CD14-positive monocyte (primary cell): ENCODE measurements at regions not wholly inside any gene's neighbourhood (a gene's known extent, or its start where the extent isn't known, plus 50 kb on each side); places are given as distances from the start of the nearest gene placed in this dataset.

Experiments
- DNase-seq, 3 donors: peaks; one replicate each; pipeline ENCODE4 v3.0.0-alpha.2; 2011 to 2022
- H2AFZ ChIP-seq: 2 replicates; pipeline ENCODE4 v1.6.0; 2012; ENCODE audit warnings: mild to moderate bottlenecking, low read depth, low read length, inconsistent platforms; ENCODE audit not compliant: insufficient read depth, poor library complexity, severe bottlenecking
- H3K27ac ChIP-seq, 2 donors: 1 replicate in 1 of 2; 2 replicates in 1 of 2; pipeline ENCODE4 v1.5.1; 2012 to 2013; ENCODE audit warnings: low read length in 2 of 2, control low read depth in 1 of 2, inconsistent platforms in 1 of 2, low read depth in 1 of 2, mild to moderate bottlenecking in 1 of 2
- H3K27me3 ChIP-seq, 2 donors: one replicate each; pipeline versions ENCODE4 v1.6.0 to v1.6.1; 2011 to 2013; ENCODE audit warnings: low read length in 2 of 2; ENCODE audit not compliant: control insufficient read depth in 2 of 2, insufficient read depth in 2 of 2
- H3K36me3 ChIP-seq, 2 donors: replicated peaks in 1 of 2; 1 replicate in 1 of 2; 2 replicates in 1 of 2; pipeline versions ENCODE4 v1.5.1 to v1.6.1; 2012 to 2013; ENCODE audit warnings: low read length in 2 of 2, control low read depth in 1 of 2, inconsistent platforms in 1 of 2, mild to moderate bottlenecking in 1 of 2; ENCODE audit not compliant: insufficient read depth in 2 of 2, control insufficient read depth in 1 of 2
- H3K4me1 ChIP-seq, 2 donors: 1 replicate in 1 of 2; 2 replicates in 1 of 2; pipeline versions ENCODE4 v1.5.1 to v1.6.1; 2012 to 2013; ENCODE audit warnings: low read length in 2 of 2, control low read depth in 1 of 2, inconsistent platforms in 1 of 2, mild to moderate bottlenecking in 1 of 2, moderate library complexity in 1 of 2; ENCODE audit not compliant: insufficient read depth in 2 of 2, control insufficient read depth in 1 of 2
- H3K4me2 ChIP-seq: replicated peaks from 2 replicates; pipeline ENCODE3; 2012; ENCODE audit warnings: low read length, moderate library complexity, mild to moderate bottlenecking; ENCODE audit not compliant: poor library complexity, severe bottlenecking; ENCODE audit errors: extremely low read depth
- H3K4me3 ChIP-seq, 3 experiments: fragments of 200-600 bp in 1 of 3; sonication (generic) in 1 of 3; replicated peaks in 1 of 3; 1 replicate in 2 of 3; 2 replicates in 1 of 3; pipeline ENCODE4 v1.5.1; 2011 to 2013; ENCODE audit warnings: low read length in 3 of 3, mild to moderate bottlenecking in 3 of 3, control low read depth in 2 of 3, low read depth in 2 of 3, inconsistent platforms in 1 of 3, moderate library complexity in 1 of 3
- H3K79me2 ChIP-seq: 2 replicates; pipeline ENCODE4 v1.6.0; 2012; ENCODE audit warnings: mild to moderate bottlenecking, control low read depth, inconsistent platforms, low read length, moderate library complexity; ENCODE audit not compliant: insufficient read depth
- H3K9ac ChIP-seq: 2 replicates; pipeline ENCODE4 v1.6.0; 2017; ENCODE audit warnings: low read length, mild to moderate bottlenecking; ENCODE audit not compliant: insufficient read depth, poor library complexity, severe bottlenecking
- H3K9me3 ChIP-seq, 2 donors: replicated peaks in 1 of 2; 1 replicate in 1 of 2; 2 replicates in 1 of 2; pipeline versions ENCODE4 v1.5.1 to v1.6.1; 2012 to 2013; ENCODE audit warnings: low read length in 2 of 2, control low read depth in 1 of 2; ENCODE audit not compliant: control insufficient read depth in 1 of 2, insufficient read depth in 1 of 2
- H4K20me1 ChIP-seq: 2 replicates; pipeline ENCODE4 v1.6.0; 2012; ENCODE audit warnings: mild to moderate bottlenecking, low read length, control low read depth, moderate library complexity; ENCODE audit not compliant: insufficient read depth
- H3K27ac Mint-ChIP-seq, 7 donors: one replicate each; pipeline ENCODE4 v1.8.0; 2020; ENCODE audit warnings: mild to moderate bottlenecking in 7 of 7, mixed read lengths in 7 of 7, moderate library complexity in 6 of 7, inconsistent platforms in 2 of 7
- H3K27me3 Mint-ChIP-seq, 3 donors: one replicate each; pipeline ENCODE4 v1.8.0; 2021 to 2022; ENCODE audit warnings: low read depth in 3 of 3, mild to moderate bottlenecking in 3 of 3, mixed read lengths in 3 of 3, moderate library complexity in 3 of 3, inconsistent platforms in 1 of 3
- H3K36me3 Mint-ChIP-seq, 2 donors: one replicate each; pipeline ENCODE4 v1.8.0; 2020; ENCODE audit warnings: mixed read lengths in 2 of 2, inconsistent platforms in 1 of 2, mild to moderate bottlenecking in 1 of 2
- H3K4me1 Mint-ChIP-seq: one replicate; pipeline ENCODE4 v1.8.0; 2020; ENCODE audit warnings: mild to moderate bottlenecking, mixed read lengths
- H3K4me3 Mint-ChIP-seq, 2 donors: one replicate each; pipeline ENCODE4 v1.8.0; 2020; ENCODE audit warnings: mild to moderate bottlenecking in 2 of 2, mixed read lengths in 2 of 2, moderate library complexity in 1 of 2
- H3K9me3 Mint-ChIP-seq, 7 donors: one replicate each; pipeline ENCODE4 v1.8.0; 2020 to 2022; ENCODE audit warnings: mixed read lengths in 7 of 7, mild to moderate bottlenecking in 6 of 7, moderate library complexity in 6 of 7, inconsistent platforms in 2 of 7
- CTCF ChIP-seq: fragments of 200-600 bp; IDR thresholded peaks from one replicate; pipeline ENCODE4 v1.8.0; 2022; ENCODE audit warnings: antibody characterized with exemption, mild to moderate bottlenecking
- WGBS: methylation state at CpG from one replicate; pipeline ENCODE4 v1.1.5; 2013; ENCODE audit warnings: missing lambda C conversion rate; ENCODE audit not compliant: insufficient coverage; 5-methylcytosine and 5-hydroxymethylcytosine counted together
- intact Hi-C, 2 donors: fragments of 100-400 bp; cut with micrococcal nuclease; formaldehyde crosslinking; loops; one replicate each; pipeline versions ENCODE4 v1.15.0 to v1.15.1; 2023

- TF ChIP-seq CTCF = no peak
- no peak overlapping the region for H3K4me2 ChIP-seq
- H3K9me3 ChIP-seq = no peaks in the 10 kb centered on the region
- Mint-ChIP-seq H3K4me1 (no peaks in the 10 kb centered on the region), H3K4me3 (no peak overlapping the region), H3K36me3 (no peaks in the 10 kb centered on the region), H3K9me3 (peaks cover 0 to 4% (median 0%) of the 10 kb centered on the region in 7 donors), H3K27me3 (peaks cover 0 to 5% (median 2%) of the 10 kb centered on the region in 3 donors), H3K27ac (no peak overlapping the region)
- no peaks in the 10 kb centered on the region for H3K79me2 ChIP-seq
- no peaks in the 10 kb centered on the region for H3K27me3 ChIP-seq
- intact Hi-C loops = no loop called here
- no peak for DNase-seq
- WGBS = no CpG with 5 or more reads among the region's 6 CpGs
- H3K27ac ChIP-seq = no peak overlapping the region
- no peak overlapping the region for H3K9ac ChIP-seq
- no peak overlapping the region for H3K4me3 ChIP-seq
- H4K20me1 ChIP-seq = no peaks in the 10 kb centered on the region
- H3K36me3 ChIP-seq = no peaks in the 10 kb centered on the region
- no peak overlapping the region for H2AFZ ChIP-seq
- no peaks in the 10 kb centered on the region for H3K4me1 ChIP-seq
Observed at GRCh38 chr16:18045356-18045755, 291.2 kb downstream of the NPIPA8 start.

- H3K4me1 Mint-ChIP-seq = no peaks in the 10 kb centered on the region
- TF ChIP-seq CTCF = no peak
- no peak overlapping the region for H3K4me3 Mint-ChIP-seq
Observed at GRCh38 chr16:18041864-18042834, 294.4 kb downstream of the NPIPA8 start.

More at GRCh38 chr16:18041864-18042834, 294.4 kb downstream of the NPIPA8 start:
- Mint-ChIP-seq H3K27ac (no peak overlapping the region), H3K27me3 (peaks cover 0 to 5% (median 2%) of the 10 kb centered on the region in 3 donors), H3K36me3 (no peaks in the 10 kb centered on the region), H3K9me3 (peaks cover 0 to 4% (median 2%) of the 10 kb centered on the region in 7 donors)
- no peak overlapping the region for H3K4me2 ChIP-seq
- H3K9ac ChIP-seq = no peak overlapping the region
- H3K4me1 ChIP-seq = no peaks in the 10 kb centered on the region
- H3K27ac ChIP-seq = no peak overlapping the region
- no peak for DNase-seq
- intact Hi-C loops = no loop called here
- H3K27me3 ChIP-seq = no peaks in the 10 kb centered on the region
- no peaks in the 10 kb centered on the region for H3K79me2 ChIP-seq
- no peaks in the 10 kb centered on the region for H3K9me3 ChIP-seq
- WGBS = 76% methylated on average over 4 of the region's 8 CpGs
- no peaks in the 10 kb centered on the region for H4K20me1 ChIP-seq
- H2AFZ ChIP-seq = no peak overlapping the region
- no peaks in the 10 kb centered on the region for H3K36me3 ChIP-seq
- H3K4me3 ChIP-seq = no peak overlapping the region
